ENCODE measurements at regions not wholly inside any gene's neighbourhood (a gene's known extent, or its start where the extent isn't known, plus 50 kb on each side); places are given as distances from the start of the nearest gene placed in this dataset.

DNA sequence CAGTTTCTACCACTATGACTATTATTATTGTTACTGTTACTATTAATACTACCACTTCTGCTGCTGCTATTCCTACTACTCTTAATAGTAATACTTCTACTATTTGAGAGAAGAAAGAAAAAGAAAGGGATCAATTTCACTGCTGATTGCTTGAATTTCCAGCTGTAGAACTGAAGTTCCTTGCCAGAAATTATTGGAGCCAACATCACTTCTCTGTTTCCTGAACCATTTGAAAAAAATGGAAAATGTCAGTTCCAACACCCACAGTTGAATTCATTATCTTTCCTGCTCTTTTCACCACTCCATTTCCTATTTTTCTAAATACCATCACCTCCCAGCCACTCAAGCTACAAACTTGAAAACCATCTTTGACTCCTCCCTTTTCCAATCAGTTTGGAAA is 54.1 kb upstream of the PIK3C2G start:
- Histone ChIP-seq H2AFZ (ENCODE audit: low read depth, low read length, poor library complexity, severe bottlenecking) (no peak overlapping the region), H3K9me3 (ENCODE audit: control insufficient read depth in 1 of 2, insufficient read depth in 1 of 2, low read depth in 1 of 2, low read length in 2 of 2) (no peaks in the 10 kb centered on the region), H3K79me2 (ENCODE audit: insufficient read depth, low read length) (no peaks in the 10 kb centered on the region), H3K27me3 (ENCODE audit: insufficient read depth, low read length) (no peaks in the 10 kb centered on the region), H3K36me3 (ENCODE audit: control insufficient read depth in 1 of 2, insufficient read depth in 2 of 2, low read length in 2 of 2) (no peaks in the 10 kb centered on the region), H3K9ac (ENCODE audit: low read length) (no peak overlapping the region), H3K27ac (ENCODE audit: low read depth, low read length) (no peak overlapping the region), H3K4me1 (ENCODE audit: control insufficient read depth in 1 of 2, insufficient read depth in 2 of 2, low read length in 2 of 2) (no peaks in the 10 kb centered on the region), H3K9me2 (ENCODE audit: insufficient read depth) (no peaks in the 10 kb centered on the region), H4K20me1 (ENCODE audit: insufficient read depth) (no peaks in the 10 kb centered on the region), H3K4me2 (ENCODE audit: low read length) (no peak overlapping the region), H3K4me3 (replicated peaks in 1 of 2; ENCODE audit: low read depth in 1 of 2, low read length in 2 of 2) (no peak overlapping the region)
- ChIA-PET RAD21 (ENCODE audit: low non-redundant PET in 1 of 2, low total read pairs in 2 of 2, uncharacterized antibody in 2 of 2, unreplicated experiment in 2 of 2) (no interaction called here), POLR2A (no interaction called here), CTCF (no interaction called here)
- DNase-seq (ENCODE audit: low read depth, low spot score): no peak
- no TSS peak for BruUV-seq (replicated peaks)
- intact Hi-C loops (cut with micrococcal nuclease): no loop called here
- no peak for ATAC-seq
- TF ChIP-seq TCF7L2 (IDR thresholded peaks at IDR 0.05; ENCODE audit: borderline replicate concordance, extremely low read depth, insufficient read depth, insufficient read length) (no peak), RAD21 (IDR thresholded peaks at IDR 0.05; ENCODE audit: low read depth) (no peak), YY1 (IDR thresholded peaks at IDR 0.05; ENCODE audit: extremely low read depth, insufficient replicate concordance, low read depth, low read length) (no peak), CEBPB (IDR thresholded peaks at IDR 0.05; ENCODE audit: low read depth) (no peak), POLR2A (IDR thresholded peaks at IDR 0.05; ENCODE audit: borderline replicate concordance, extremely low read depth, insufficient read depth, insufficient read length) (no peak), ELF1 (IDR thresholded peaks at IDR 0.05; ENCODE audit: borderline replicate concordance, low read depth) (no peak), EZH2phosphoT487 (IDR thresholded peaks at IDR 0.05; ENCODE audit: borderline replicate concordance) (no peak), CBX3 (IDR thresholded peaks at IDR 0.05; ENCODE audit: low read depth) (no peak), FOSL1 (IDR thresholded peaks at IDR 0.05; ENCODE audit: low read depth) (no peak), ZNF274 (IDR thresholded peaks at IDR 0.05; ENCODE audit: low read depth, low read length) (no peak), POLR2AphosphoS5 (IDR thresholded peaks at IDR 0.05; ENCODE audit: low read depth, low read length) (no peak), EGR1 (IDR thresholded peaks at IDR 0.05; ENCODE audit: low read depth) (no peak), EZH2 (IDR thresholded peaks at IDR 0.05) (no peak), SRF (IDR thresholded peaks at IDR 0.05; ENCODE audit: low read depth) (no peak)
- TF ChIP-seq, protein P1, sequence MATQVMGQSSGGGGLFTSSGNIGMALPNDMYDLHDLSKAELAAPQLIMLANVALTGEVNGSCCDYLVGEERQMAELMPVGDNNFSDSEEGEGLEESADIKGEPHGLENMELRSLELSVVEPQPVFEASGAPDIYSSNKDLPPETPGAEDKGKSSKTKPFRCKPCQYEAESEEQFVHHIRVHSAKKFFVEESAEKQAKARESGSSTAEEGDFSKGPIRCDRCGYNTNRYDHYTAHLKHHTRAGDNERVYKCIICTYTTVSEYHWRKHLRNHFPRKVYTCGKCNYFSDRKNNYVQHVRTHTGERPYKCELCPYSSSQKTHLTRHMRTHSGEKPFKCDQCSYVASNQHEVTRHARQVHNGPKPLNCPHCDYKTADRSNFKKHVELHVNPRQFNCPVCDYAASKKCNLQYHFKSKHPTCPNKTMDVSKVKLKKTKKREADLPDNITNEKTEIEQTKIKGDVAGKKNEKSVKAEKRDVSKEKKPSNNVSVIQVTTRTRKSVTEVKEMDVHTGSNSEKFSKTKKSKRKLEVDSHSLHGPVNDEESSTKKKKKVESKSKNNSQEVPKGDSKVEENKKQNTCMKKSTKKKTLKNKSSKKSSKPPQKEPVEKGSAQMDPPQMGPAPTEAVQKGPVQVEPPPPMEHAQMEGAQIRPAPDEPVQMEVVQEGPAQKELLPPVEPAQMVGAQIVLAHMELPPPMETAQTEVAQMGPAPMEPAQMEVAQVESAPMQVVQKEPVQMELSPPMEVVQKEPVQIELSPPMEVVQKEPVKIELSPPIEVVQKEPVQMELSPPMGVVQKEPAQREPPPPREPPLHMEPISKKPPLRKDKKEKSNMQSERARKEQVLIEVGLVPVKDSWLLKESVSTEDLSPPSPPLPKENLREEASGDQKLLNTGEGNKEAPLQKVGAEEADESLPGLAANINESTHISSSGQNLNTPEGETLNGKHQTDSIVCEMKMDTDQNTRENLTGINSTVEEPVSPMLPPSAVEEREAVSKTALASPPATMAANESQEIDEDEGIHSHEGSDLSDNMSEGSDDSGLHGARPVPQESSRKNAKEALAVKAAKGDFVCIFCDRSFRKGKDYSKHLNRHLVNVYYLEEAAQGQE (IDR thresholded peaks at IDR 0.05; ENCODE audit: low read depth): no peak
- TF ChIP-seq, protein P2, sequence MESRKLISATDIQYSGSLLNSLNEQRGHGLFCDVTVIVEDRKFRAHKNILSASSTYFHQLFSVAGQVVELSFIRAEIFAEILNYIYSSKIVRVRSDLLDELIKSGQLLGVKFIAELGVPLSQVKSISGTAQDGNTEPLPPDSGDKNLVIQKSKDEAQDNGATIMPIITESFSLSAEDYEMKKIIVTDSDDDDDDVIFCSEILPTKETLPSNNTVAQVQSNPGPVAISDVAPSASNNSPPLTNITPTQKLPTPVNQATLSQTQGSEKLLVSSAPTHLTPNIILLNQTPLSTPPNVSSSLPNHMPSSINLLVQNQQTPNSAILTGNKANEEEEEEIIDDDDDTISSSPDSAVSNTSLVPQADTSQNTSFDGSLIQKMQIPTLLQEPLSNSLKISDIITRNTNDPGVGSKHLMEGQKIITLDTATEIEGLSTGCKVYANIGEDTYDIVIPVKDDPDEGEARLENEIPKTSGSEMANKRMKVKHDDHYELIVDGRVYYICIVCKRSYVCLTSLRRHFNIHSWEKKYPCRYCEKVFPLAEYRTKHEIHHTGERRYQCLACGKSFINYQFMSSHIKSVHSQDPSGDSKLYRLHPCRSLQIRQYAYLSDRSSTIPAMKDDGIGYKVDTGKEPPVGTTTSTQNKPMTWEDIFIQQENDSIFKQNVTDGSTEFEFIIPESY (IDR thresholded peaks at IDR 0.05; ENCODE audit: extremely low read depth, insufficient replicate concordance, low read length): no peak
- TF ChIP-seq, protein P3, sequence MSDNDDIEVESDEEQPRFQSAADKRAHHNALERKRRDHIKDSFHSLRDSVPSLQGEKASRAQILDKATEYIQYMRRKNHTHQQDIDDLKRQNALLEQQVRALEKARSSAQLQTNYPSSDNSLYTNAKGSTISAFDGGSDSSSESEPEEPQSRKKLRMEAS (IDR thresholded peaks at IDR 0.05): no peak
